ENCODE measurements at regions not wholly inside any gene's neighbourhood (a gene's known extent, or its start where the extent isn't known, plus 50 kb on each side); places are given as distances from the start of the nearest gene placed in this dataset.
A peak's percentile ranks its signal among the peaks of the same experiment; 100 is the strongest.
"Not testable (repeated sequence)": the region's sequence is repeated elsewhere in the genome, so short reads cannot be mapped to it uniquely, and the experiment has no call there.

GRCh38 chr18:39302481-39302880, 1736.9 kb upstream of the CELF4 start:
- DNase-seq, result no peak

- DNase-seq, result no peak
Observed at GRCh38 chr18:39299152-39299551, 1733.6 kb upstream of the CELF4 start.

GRCh38 chr18:39297225-39297624, 1731.6 kb upstream of the CELF4 start:
- DNase-seq, result no peak

GRCh38 chr18:39296293-39296888, 1730.8 kb upstream of the CELF4 start:
- no peak for DNase-seq

- no peak for DNase-seq
Observed at GRCh38 chr18:39276764-39277163, 1711.2 kb upstream of the CELF4 start.

GRCh38 chr18:39274535-39274934, 1708.9 kb upstream of the CELF4 start:
- peak; percentile 0 for DNase-seq

- no peak for DNase-seq
Observed at GRCh38 chr18:39272230-39272629, 1706.6 kb upstream of the CELF4 start.

GRCh38 chr18:39271654-39272053, 1706.1 kb upstream of the CELF4 start:
- no peak for DNase-seq

- DNase-seq, result no peak
Observed at GRCh38 chr18:39260565-39260964, 1695.0 kb upstream of the CELF4 start.

GRCh38 chr18:39259736-39260135, 1694.1 kb upstream of the CELF4 start:
- no peak for DNase-seq

GRCh38 chr18:39244242-39244641, 1678.6 kb upstream of the CELF4 start:
- no peak for DNase-seq

- no peak for DNase-seq
Observed at GRCh38 chr18:39241534-39241933, 1675.9 kb upstream of the CELF4 start.

GRCh38 chr18:39238981-39239660, 1673.5 kb upstream of the CELF4 start:
- DNase-seq, result no peak

GRCh38 chr18:39235118-39235719, 1669.6 kb upstream of the CELF4 start:
- no peak for DNase-seq

- DNase-seq, result no peak
Observed at GRCh38 chr18:39232937-39233336, 1667.3 kb upstream of the CELF4 start.

GRCh38 chr18:39232490-39232889, 1666.9 kb upstream of the CELF4 start:
- no peak for DNase-seq

- no peak for DNase-seq
Observed at GRCh38 chr18:39230086-39230803, 1664.6 kb upstream of the CELF4 start.

GRCh38 chr18:39227769-39228168, 1662.2 kb upstream of the CELF4 start:
- DNase-seq, result not testable (repeated sequence)

- no peak for DNase-seq
Observed at GRCh38 chr18:39225373-39225772, 1659.8 kb upstream of the CELF4 start.

- no peak for DNase-seq
Observed at GRCh38 chr18:39223283-39223682, 1657.7 kb upstream of the CELF4 start.

- no peak for DNase-seq
Observed at GRCh38 chr18:39215920-39216319, 1650.3 kb upstream of the CELF4 start.

- no peak for DNase-seq
Observed at GRCh38 chr18:39211461-39211860, 1645.9 kb upstream of the CELF4 start.

GRCh38 chr18:39209173-39209572, 1643.6 kb upstream of the CELF4 start:
- DNase-seq, result no peak

GRCh38 chr18:39208729-39209128, 1643.1 kb upstream of the CELF4 start:
- DNase-seq, result no peak

Data from fibroblast of upper back skin (primary cell).